Breast epithelium (tissue), 3 donors: ENCODE measurements at regions not wholly inside any gene's neighbourhood (a gene's known extent, or its start where the extent isn't known, plus 50 kb on each side); places are given as distances from the start of the nearest gene placed in this dataset.

ENCODE experiments used
- CTCF ChIP-seq, 3 donors: fragments of 450-650 bp; IDR thresholded peaks; one replicate each; pipeline ENCODE4 v1.5.1; 2016 to 2017; ENCODE audit warnings: antibody characterized with exemption in 3 of 3, mild to moderate bottlenecking in 3 of 3, moderate library complexity in 3 of 3
- POLR2A ChIP-seq: fragments of 450-650 bp; IDR thresholded peaks from one replicate; pipeline ENCODE4 v1.6.1; 2016; ENCODE audit warnings: antibody characterized with exemption, mild to moderate bottlenecking, moderate library complexity

DNA sequence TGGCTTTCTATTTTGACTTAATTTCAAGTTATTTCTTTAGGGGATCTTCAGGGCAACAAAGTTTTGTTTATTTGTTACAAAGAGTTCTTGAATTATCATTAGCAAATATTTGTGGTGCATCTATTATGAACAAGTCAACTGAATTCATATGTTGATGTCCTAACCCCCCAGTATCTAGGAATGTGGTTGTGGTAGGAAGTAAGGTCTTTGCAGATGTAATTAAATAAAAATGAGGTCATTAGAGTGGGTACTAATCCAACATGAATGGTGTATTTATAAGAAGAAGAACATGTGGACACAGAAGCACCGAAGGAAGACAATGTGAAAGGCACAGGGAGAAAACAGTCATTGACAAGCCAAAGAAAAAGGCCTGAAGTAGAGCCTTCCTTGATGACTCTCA is 474.0 kb upstream of the DAB2 start:
- TF ChIP-seq CTCF (IDR thresholded peaks at IDR 0.05) (no peak), POLR2A (no peak)
